Fibroblast of skin of left quadriceps (primary cell): ENCODE measurements at regions not wholly inside any gene's neighbourhood (a gene's known extent, or its start where the extent isn't known, plus 50 kb on each side); places are given as distances from the start of the nearest gene placed in this dataset.
"Not testable (repeated sequence)": the region's sequence is repeated elsewhere in the genome, so short reads cannot be mapped to it uniquely, and the experiment has no call there.

Experiments
- DNase-seq, 2 experiments: peaks; one replicate each; pipeline ENCODE4 v3.0.0-alpha.2; 2013; ENCODE audit warnings: low read depth in 2 of 2

DNA sequence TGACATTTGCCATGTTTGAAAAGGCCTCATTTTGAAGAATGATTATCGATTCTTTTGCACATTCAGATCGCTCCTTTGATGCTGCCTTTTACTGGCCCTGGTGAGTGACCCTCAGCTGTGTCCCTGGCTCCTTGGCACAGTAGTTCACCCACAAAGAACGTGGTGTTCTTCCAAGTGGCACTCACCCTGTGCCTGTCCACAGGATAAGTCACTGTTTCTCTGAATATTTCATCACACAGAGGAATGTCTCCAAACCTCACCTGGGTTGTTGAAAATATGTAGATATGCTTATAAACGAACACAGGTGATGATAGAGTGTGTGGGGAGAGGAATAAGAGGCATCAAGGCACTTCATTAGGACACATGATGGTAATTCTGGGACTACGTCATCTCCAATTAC lies 810.7 kb downstream of the CCSER2 start:
- no peak for DNase-seq

DNA sequence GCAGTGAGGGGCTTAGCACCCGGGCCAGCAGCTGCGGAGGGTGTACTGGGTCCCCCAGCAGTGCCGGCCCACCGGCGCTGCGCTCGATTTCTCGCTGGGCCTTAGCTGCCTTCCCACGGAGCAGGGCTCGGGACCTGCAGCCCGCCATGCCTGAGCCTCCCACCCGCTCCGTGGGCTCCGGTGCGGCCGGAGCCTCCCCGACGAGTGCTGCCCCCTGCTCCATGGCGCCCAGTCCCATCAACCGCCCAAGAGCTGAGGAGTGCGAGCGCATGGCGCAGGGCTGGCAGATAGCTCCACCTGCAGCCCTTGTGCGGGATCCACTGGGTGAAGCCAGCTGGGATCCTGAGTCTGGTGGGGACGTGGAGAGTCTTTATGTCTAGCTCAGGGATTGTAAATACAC lies 813.1 kb downstream of the CCSER2 start:
- not testable (repeated sequence) for DNase-seq

- no peak for DNase-seq
These were observed 817.6 kb downstream of the CCSER2 start for GRCh38 chr10:85145966-85146365.

DNA sequence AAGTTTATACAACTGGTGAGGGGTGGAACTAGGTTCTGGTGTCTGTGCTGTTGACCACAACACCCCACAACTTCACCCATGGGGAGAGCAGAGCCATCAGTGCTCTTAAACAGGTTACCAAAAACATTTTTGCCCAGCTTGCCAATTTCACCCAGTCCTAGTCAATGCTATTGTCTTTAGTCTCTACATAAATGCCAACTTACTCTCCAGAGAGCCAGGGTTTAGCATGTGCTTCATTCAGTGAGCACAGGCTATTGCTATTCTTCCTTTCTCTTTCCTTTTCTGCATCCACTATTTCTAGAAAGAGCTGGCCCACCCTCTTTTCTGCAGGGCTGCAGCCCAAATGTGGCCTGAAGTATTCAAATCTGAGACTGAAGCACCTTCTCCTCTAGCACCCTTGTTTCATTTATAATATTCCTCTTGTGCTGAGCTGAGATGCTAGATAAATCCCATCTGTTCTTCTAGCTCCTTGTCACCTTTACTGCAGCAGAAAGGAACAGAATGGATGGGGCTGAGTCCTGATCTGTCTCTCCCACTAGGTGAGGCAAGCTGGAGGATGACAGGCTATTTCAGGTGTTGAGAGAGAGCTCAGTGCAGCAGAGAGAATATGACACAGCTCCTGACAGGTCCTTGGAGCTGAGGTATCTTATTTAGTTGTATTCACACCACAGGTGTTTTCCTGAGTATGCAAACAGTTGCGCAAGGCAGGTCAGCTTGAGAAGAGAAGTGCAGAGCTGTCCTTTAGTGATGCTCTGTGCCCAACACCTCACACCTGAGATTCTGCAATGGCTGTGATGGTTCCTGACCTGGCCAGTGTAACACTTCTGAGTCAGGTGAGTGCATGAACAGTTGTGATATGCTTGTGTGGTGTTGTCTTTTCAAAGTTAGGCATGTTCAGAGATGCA lies 819.2 kb downstream of the CCSER2 start:
- DNase-seq, result no peak

DNA sequence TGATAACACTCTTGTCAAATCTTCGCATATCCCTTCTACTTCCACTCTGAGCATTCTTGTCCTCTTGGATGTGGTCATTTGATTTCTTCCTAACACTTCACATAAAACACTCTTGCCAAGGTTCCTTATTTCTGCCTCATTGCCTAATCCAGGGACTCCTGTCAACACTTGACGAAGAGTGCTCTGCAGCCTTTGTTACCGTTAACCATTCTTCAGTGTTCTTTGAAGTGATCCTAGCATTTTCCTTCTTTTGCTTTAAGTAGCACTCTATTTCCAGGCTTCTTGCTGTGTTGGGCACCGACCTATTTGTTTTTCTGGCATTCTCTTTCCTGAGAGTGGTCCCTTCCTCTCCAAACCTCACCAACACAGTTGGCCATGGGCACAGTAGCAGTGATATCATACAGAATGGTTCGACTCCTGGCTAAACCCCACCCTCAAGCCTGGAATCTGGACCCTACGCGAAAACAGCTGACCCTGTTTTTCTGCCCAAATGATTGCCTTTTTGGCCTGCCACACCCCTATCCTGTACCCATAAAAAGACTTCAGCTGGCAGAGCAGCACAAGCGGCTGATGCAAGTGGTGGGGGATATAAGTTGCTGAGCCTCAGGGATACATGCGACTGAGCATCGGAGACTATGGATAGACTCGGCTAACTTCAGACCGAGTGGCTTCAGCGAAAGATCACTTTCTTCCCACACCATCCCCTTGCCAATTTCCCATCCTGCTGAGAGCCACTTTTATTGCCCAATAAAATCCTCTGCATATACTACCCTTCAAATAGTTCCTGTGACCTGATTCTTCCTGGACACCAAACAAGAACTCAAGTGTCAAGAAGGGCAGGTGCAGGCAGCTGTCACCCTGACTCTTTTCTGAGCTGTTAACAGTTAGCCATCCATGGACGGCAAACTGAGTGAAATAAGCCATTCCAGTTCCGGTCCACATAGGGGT lies 820.6 kb downstream of the CCSER2 start:
- no peak for DNase-seq

- no peak for DNase-seq
These were observed 821.4 kb downstream of the CCSER2 start for GRCh38 chr10:85149766-85150165.

DNA sequence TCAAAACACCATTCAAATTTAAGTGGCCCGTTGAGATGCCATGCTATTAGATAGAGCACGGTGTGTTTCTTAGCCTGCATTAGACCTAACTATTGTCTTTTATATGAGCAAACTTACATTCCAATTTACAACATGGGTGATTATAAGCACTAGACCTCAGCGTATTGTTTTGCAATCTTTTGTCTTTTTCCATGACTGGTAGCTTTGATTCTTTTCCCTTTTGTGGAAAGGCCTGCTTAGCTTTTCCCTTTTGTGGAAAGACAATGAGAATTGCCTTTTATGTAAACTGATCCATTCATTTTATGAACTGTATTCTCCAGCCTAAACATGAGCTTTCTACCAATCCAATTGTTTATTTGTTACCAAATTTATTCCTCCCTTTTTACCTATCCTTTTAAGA lies 823.1 kb downstream of the CCSER2 start:
- DNase-seq, result no peak

DNA sequence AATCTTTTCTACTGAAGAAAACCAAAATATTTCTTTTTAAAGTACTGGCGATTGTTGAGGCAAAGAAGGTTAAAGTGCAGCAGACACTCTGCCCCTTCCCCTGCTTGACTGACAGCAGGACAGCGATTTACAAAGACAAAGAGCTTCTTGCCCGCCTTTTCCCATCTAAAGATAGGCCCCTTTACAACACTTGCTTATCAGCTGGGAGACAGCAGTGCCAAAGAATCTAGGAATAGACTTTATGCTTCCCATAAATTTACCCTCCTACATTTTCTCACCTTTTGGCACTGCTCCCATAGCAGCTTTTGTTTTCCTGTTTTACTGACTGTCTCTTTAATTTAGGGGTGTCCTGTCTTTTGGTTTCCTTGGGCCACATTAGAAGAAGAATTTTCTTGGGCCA lies 824.1 kb downstream of the CCSER2 start:
- no peak for DNase-seq

DNA sequence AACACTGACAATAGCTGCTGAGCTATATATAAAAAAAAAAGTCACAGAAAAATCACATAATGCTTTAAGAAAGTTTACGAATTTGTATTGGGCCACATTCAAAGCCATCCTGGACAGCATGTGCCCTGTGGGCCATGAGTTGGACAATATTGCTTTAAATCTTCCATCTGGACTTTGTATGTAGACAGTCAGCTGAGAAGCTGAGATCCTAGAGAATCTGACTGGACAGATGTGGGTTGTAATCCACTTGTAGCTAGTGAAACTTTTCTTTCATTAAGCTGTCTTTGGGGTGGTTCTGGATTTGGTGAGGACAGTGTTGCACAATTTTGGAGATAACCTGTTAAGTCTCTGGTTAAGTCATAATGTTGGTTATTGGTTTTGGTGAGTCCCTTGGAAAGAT lies 824.5 kb downstream of the CCSER2 start:
- no peak for DNase-seq

- DNase-seq, result no peak
These were observed 828.8 kb downstream of the CCSER2 start for GRCh38 chr10:85157206-85157605.

GRCh38 chr10:85168243-85168642 lies 839.9 kb downstream of the CCSER2 start:
- no peak for DNase-seq

DNA sequence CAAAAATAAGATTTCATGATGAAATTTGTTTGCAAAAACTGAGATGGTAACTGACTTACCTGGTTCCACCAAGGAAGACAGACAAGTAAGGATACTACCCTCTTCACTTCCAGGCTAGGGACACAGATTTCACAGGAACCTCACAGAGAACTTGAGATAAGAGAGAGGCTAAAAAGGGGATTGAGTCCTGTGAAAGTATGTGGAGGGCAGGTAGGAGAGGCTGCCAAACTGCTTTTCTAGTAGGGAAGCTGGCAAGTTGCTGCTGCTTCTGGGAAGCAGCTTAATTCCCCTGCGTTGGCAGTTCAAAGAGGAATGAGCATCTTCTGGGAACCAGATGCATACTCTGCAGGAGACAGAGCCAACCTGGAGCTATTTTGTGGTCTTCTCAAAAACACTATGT lies 841.6 kb downstream of the CCSER2 start:
- no peak for DNase-seq

GRCh38 chr10:85175635-85176034 lies 847.2 kb downstream of the CCSER2 start:
- DNase-seq, result no peak

DNA sequence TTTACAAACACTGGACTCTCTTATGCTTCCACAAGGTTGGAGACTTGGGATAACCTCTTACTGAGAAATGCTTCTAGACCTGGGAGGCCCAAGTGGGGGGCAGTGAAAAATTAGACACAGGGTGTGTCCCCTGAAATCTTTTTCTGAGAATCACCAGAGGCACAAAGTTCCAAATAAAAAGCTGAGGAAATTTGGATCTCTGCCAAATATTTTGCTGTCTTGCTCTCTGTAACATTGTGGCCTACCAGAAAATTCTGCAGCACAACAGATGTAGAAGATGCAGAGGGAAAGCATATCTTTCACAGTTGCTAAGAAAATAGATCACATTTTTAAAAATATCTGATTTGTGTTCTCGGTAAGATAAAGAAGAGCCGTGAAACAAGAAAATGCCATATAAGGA lies 849.4 kb downstream of the CCSER2 start:
- DNase-seq, result no peak

DNA sequence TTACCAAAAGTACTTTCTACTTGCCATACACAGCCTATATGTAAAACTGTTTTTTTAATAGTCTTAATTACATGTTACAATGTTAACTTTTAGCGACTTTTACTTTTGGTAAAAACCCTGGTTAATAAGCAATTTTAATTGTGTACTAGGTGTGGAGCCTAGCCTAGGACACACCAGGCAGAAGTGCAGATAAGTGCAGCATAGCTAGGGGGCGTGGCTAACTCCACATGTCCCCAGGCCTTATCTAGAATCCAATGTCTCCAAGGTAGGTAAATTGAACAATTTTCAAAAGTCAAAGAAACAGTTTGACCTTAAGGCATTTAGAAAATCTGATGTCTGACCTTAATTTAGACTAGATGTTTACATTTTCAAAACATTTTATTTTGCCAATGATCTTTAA lies 858.7 kb downstream of the CCSER2 start:
- DNase-seq, result no peak

- DNase-seq, result no peak
These were observed 860.5 kb downstream of the CCSER2 start for GRCh38 chr10:85188770-85189484.

DNA sequence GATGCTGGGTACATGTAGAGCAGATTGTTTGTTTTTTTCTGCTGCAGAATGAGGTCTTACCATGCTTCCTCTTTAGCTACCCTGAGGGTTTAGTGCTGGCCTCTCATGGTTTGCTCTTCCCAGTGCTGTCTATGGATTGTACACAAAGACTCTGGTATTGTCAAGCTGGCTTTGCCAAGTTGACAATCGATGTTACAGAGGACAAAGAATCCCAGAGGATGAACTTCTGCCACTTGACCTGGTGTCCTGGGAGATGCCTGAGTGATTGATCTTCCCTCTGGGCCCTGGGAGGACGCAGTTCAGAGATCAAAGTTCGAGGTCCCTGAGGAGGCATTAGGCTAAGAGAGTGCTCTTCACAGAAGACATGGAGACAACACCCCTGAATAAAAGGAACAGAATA lies 865.4 kb downstream of the CCSER2 start:
- DNase-seq, result no peak

GRCh38 chr10:85194706-85195105 lies 866.3 kb downstream of the CCSER2 start:
- no peak for DNase-seq

DNA sequence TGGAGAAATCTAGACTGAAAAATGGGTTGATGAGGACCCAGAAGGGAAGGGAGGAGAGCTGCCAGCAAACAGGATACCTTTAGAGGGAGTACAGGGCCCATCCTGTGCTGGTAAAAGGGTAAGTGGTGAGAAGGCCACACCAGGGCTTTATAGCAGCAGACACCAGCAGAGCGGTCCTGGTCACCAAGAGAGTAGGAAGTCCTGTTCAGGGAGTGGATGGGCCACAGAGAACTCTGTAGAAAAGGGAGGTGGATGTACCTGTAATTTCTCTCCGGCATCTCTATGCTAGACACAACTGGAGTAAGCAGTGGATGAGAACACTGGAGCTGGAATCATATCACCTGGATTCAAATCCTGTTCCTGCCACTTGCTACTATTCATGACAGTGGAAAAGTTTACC lies 867.2 kb downstream of the CCSER2 start:
- DNase-seq, result no peak

GRCh38 chr10:85204814-85205213 lies 876.4 kb downstream of the CCSER2 start:
- DNase-seq, result no peak

GRCh38 chr10:85212526-85212925 lies 884.1 kb downstream of the CCSER2 start:
- DNase-seq, result no peak

GRCh38 chr10:85213493-85213892 lies 885.1 kb downstream of the CCSER2 start:
- no peak for DNase-seq
